IPS-18a (cell line): ENCODE measurements at regions not wholly inside any gene's neighbourhood (a gene's known extent, or its start where the extent isn't known, plus 50 kb on each side); places are given as distances from the start of the nearest gene placed in this dataset.

Source experiments
- H3K27ac ChIP-seq: one replicate; pipeline ENCODE4 v1.5.1; 2013; ENCODE audit warnings: low read length
- H3K27me3 ChIP-seq: one replicate; pipeline ENCODE4 v1.6.1; 2013; ENCODE audit warnings: mild to moderate bottlenecking, low read length; ENCODE audit not compliant: control insufficient read depth, insufficient read depth
- H3K36me3 ChIP-seq: one replicate; pipeline ENCODE4 v1.6.1; 2013; ENCODE audit warnings: low read depth, low read length; ENCODE audit not compliant: control insufficient read depth
- H3K4me1 ChIP-seq: one replicate; pipeline ENCODE4 v1.6.1; 2013; ENCODE audit warnings: low read depth, low read length; ENCODE audit not compliant: control insufficient read depth
- H3K4me3 ChIP-seq: one replicate; pipeline ENCODE4 v1.5.1; 2013; ENCODE audit warnings: low read length
- H3K9ac ChIP-seq: one replicate; pipeline ENCODE4 v1.6.1; 2013; ENCODE audit warnings: mild to moderate bottlenecking, low read length, moderate library complexity
- H3K9me3 ChIP-seq: one replicate; pipeline ENCODE4 v1.6.1; 2013; ENCODE audit warnings: low read depth, low read length; ENCODE audit not compliant: control insufficient read depth

DNA sequence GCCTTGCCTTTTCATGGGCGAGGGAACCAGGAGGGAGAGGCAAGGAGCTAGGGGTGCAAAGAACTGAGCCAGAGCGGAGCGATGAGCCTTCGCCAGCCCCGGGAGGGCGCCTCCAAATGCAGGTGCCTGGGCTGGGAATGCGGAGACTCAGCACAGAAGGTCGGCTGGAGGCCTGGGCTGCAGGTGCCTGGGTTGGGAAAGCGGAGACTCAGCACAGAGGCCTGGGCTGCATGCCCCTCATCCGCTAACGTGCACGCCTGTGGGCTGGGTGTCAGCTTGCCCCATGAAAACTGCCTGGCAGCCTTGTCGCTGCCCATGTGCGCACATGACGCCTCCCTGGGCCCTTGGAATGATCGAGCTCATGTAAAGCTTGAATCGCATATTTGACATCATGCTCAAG, 51.8 kb downstream of the POM121L12 start:
- H3K4me1 ChIP-seq, result no peaks in the 10 kb centered on the region
- no peaks in the 10 kb centered on the region for H3K27me3 ChIP-seq
- H3K27ac ChIP-seq, result no peak overlapping the region
- no peak overlapping the region for H3K4me3 ChIP-seq
- no peaks in the 10 kb centered on the region for H3K36me3 ChIP-seq
- H3K9ac ChIP-seq, result no peak overlapping the region
- no peaks in the 10 kb centered on the region for H3K9me3 ChIP-seq

DNA sequence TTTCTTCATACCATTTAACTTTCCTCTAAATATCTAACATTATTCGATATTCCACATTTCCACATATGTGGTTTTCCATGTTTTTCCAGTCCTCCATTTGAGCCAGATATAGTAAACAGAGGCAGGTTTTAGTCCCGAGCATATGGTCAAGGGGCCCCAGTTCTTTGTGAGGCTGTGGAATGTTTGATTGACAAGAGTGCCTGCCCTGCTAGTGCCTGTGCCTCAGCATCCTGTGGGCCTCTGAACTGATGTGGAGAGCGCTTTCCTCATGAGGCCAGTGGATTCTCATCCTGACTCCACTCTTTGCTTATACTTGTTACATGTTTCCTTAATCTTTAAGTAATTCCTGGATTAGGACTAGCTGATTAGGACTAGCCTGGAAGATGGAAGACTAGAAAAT, 58.8 kb downstream of the POM121L12 start:
- no peak overlapping the region for H3K9ac ChIP-seq
- H3K27ac ChIP-seq, result no peak overlapping the region
- no peaks in the 10 kb centered on the region for H3K4me1 ChIP-seq
- H3K36me3 ChIP-seq, result no peaks in the 10 kb centered on the region
- no peaks in the 10 kb centered on the region for H3K9me3 ChIP-seq
- H3K27me3 ChIP-seq, result no peaks in the 10 kb centered on the region
- no peak overlapping the region for H3K4me3 ChIP-seq

DNA sequence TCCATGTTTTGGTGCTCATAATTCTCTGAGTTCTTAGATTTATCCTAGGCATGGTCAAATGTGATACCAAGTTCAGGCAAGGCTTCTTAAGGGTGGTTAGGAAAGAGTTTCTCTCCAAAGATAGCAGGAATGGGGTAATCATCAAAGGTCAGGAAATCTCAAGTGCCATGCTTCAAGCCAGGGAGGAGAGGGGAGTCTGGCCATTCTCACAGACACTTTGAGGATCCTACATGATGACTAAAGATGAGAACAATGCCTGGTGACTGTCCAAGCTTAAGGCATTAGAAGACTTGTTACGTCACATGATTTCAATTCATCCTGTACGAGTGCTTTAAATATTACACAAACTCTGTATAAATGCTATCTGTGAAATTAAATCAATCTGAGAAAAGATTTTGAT, 59.4 kb downstream of the POM121L12 start:
- Histone ChIP-seq H3K9me3 (no peaks in the 10 kb centered on the region), H3K36me3 (no peaks in the 10 kb centered on the region), H3K27ac (no peak overlapping the region), H3K4me1 (no peaks in the 10 kb centered on the region), H3K4me3 (no peak overlapping the region), H3K9ac (no peak overlapping the region), H3K27me3 (no peaks in the 10 kb centered on the region)

DNA sequence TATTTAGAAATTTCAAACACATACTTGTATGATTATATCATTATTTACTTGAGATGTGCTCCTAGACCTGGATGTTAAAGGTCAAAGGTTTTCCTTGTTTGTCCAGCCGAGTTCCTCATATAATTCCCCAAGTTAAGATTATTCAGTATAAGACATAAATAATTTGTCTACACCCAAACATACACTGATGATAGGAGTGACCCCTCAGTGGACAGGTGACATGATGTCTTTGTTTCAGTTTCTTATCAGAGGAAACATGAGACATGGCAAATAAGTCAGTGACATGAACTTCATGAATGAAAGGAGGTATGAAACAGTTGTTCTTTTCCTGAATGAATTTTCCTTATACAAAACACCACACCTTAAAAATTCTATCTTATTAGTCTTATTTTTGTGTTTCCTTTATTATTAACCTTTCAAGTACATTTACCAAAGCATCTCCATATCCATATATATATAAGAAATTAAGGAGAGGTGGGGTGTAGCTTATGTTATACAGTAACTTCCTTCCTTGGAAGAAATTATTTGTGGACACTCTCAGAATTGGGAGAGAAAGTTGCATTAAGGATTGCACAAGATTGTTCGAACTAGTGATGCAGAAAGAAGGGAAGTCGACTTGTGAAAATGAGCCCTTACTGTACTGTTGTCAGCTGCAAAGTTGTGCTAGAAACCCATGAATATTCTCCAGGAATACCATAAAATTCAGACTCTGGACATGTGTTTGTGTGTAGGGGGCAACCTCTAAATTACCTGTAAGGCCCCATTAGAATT, 60.5 kb downstream of the POM121L12 start:
- no peaks in the 10 kb centered on the region for H3K36me3 ChIP-seq
- H3K27ac ChIP-seq, result no peak overlapping the region
- H3K27me3 ChIP-seq, result no peaks in the 10 kb centered on the region
- no peak overlapping the region for H3K9ac ChIP-seq
- H3K4me1 ChIP-seq, result no peaks in the 10 kb centered on the region
- no peaks in the 10 kb centered on the region for H3K9me3 ChIP-seq
- H3K4me3 ChIP-seq, result no peak overlapping the region

DNA sequence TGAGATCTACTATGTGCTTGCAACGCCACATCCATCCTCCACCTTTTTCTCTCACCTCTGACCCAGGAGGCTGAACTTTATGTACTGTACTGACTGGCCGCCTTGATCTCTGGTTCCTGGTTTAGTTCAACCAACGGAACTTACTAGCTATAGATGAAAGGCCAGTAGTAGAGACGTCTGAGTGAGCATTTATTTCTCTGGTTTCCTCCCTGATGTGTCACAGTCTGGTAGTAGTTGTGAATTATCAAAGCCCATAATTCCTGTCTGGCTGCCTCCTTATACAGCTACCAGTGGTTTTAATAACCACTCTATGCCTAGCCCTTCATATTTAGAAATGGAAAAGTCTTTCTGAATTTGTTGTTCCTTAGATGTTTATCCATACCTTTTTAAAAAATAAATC, 64.7 kb downstream of the POM121L12 start:
- no peaks in the 10 kb centered on the region for H3K4me1 ChIP-seq
- H3K9me3 ChIP-seq, result no peaks in the 10 kb centered on the region
- no peaks in the 10 kb centered on the region for H3K27me3 ChIP-seq
- H3K27ac ChIP-seq, result no peak overlapping the region
- H3K4me3 ChIP-seq, result no peak overlapping the region
- H3K36me3 ChIP-seq, result no peaks in the 10 kb centered on the region
- H3K9ac ChIP-seq, result no peak overlapping the region

DNA sequence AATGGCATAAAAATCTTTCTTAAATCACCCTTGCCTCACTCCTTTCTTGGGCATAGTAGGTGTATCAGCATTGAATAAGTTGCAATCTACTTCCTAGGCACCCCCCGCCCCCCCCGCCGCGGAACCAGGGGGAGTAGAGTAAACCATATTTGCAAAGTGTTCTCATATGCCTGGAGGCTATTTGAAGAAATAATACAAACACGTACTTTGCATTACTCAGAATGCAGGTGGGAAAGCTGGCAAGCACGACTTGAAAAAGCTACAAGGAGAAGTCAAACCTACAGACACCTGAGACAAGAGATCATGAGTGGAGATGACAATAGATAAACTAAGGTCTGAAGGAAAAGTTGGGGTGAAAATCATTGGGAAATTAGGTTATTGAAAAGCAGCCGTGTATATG, 65.6 kb downstream of the POM121L12 start:
- H3K27me3 ChIP-seq, result no peaks in the 10 kb centered on the region
- no peaks in the 10 kb centered on the region for H3K9me3 ChIP-seq
- H3K4me1 ChIP-seq, result no peaks in the 10 kb centered on the region
- no peak overlapping the region for H3K9ac ChIP-seq
- no peaks in the 10 kb centered on the region for H3K36me3 ChIP-seq
- H3K4me3 ChIP-seq, result no peak overlapping the region
- no peak overlapping the region for H3K27ac ChIP-seq

DNA sequence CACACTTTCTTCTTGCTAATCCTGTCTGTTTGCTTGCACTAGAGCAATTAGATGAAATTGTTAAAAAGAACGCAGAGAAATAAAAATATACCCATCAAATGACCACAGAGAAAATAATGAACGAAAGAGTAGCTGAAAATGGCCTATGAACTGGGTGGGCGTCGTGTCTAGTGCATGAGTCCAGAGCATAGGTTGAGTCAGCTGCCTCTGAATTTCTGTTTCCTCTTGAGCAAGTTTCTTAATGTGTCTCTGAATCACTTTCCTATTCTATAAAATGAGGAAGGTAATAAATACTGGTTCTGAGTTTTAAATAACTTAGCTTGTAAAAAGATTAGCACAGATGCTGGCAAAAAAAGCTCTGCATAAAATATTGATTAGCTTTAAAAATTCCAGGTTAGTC, 75.0 kb downstream of the POM121L12 start:
- H3K36me3 ChIP-seq, result no peaks in the 10 kb centered on the region
- H3K4me1 ChIP-seq, result peaks cover 12% of the 10 kb centered on the region
- H3K27me3 ChIP-seq, result no peaks in the 10 kb centered on the region
- no peak overlapping the region for H3K27ac ChIP-seq
- no peaks in the 10 kb centered on the region for H3K9me3 ChIP-seq
- no peak overlapping the region for H3K4me3 ChIP-seq
- no peak overlapping the region for H3K9ac ChIP-seq

DNA sequence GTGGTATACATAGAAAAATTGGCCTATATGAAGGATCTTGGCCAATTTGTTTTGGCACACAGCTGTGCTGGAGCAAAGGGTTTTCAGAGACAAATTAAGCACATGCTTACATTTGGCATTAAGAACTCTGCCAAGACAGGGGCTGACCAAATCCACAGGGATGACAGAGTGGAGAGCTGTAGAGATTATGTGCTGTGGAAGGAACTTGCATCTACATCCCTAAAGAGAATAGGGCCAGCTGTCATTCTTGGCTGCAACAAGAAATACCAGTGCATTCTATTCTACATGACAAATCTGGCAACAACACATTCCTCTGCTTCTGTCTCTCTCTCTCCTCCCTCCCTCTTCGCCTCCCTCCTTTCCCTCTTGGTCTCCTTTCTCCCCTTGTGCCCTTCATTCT, 75.6 kb downstream of the POM121L12 start:
- Histone ChIP-seq H3K4me1 (peaks cover 12% of the 10 kb centered on the region), H3K27ac (no peak overlapping the region), H3K27me3 (no peaks in the 10 kb centered on the region), H3K36me3 (no peaks in the 10 kb centered on the region), H3K9ac (no peak overlapping the region), H3K4me3 (no peak overlapping the region), H3K9me3 (no peaks in the 10 kb centered on the region)

DNA sequence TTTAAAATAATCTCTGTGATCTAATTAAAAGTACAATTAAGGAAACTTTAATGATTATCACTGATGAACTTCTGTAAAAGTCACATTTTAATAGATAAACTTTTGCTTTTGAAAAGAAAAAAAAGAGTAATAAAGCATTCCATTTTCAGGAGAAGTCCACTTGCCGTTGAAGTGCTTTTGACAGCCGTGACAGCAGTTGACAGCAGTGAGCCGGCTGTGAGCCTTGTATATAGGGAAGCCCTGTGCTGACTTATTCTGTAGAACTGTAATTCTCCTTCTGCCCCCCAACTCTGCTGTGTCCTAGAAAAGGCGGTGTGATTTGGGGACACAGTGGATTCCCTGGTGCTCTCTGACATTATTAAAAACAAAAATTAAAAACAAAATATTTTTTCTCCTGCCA, 78.0 kb downstream of the POM121L12 start:
- no peak overlapping the region for H3K4me3 ChIP-seq
- no peak overlapping the region for H3K9ac ChIP-seq
- no peaks in the 10 kb centered on the region for H3K36me3 ChIP-seq
- peaks cover 12% of the 10 kb centered on the region for H3K4me1 ChIP-seq
- no peaks in the 10 kb centered on the region for H3K9me3 ChIP-seq
- no peak overlapping the region for H3K27ac ChIP-seq
- no peaks in the 10 kb centered on the region for H3K27me3 ChIP-seq

DNA sequence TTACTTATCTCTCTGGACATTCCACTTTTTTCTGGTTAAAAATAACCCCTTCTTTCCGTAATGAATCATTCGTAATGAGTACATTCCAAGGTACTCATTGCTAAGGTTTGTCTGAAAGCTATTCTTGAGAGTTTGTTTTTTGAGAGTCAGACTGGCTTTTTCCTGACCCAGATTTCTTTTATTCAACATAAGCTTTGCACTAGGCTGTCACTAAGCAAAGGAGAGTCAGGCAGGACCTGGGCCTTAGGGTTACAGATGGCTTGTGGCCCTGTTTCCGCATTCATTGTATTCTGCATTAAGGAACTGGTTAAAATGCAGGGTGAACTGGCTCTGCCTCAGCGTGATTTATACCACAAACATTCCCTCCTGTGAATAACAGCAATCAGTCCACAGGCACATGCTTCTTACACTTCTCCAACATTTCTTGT, 84.1 kb downstream of the POM121L12 start:
- Histone ChIP-seq H3K9ac (no peak overlapping the region), H3K4me1 (peaks cover 7% of the 10 kb centered on the region), H3K4me3 (no peak overlapping the region)

DNA sequence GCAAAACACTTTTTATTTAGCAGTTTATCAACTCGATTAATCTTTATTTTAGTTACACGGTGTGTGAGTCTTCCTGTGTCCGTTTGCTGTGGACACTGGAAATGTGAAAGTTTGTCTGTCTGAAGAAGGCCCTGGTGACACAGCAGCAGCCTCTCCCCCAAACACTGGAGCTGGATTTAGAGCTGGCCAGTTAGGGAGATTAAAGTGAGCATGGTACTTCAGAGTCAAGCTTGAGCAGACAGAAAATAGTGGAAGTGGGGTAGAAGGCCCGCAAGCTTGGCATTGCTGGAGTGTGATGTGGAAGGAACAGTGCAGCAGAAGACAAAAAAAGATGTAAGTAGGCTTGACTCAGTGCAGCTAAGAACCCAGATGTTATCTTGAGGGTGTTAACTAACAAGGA, 85.9 kb downstream of the POM121L12 start:
- H3K27me3 ChIP-seq, result no peaks in the 10 kb centered on the region
- no peak overlapping the region for H3K9ac ChIP-seq
- no peaks in the 10 kb centered on the region for H3K36me3 ChIP-seq
- no peaks in the 10 kb centered on the region for H3K4me1 ChIP-seq
- H3K9me3 ChIP-seq, result no peaks in the 10 kb centered on the region
- no peak overlapping the region for H3K4me3 ChIP-seq
- H3K27ac ChIP-seq, result no peak overlapping the region

More for the DNA sequence above, 84.1 kb downstream of the POM121L12 start:
- H3K27me3 ChIP-seq, result no peaks in the 10 kb centered on the region
- no peaks in the 10 kb centered on the region for H3K36me3 ChIP-seq
- H3K9me3 ChIP-seq, result no peaks in the 10 kb centered on the region
- H3K27ac ChIP-seq, result no peak overlapping the region

DNA sequence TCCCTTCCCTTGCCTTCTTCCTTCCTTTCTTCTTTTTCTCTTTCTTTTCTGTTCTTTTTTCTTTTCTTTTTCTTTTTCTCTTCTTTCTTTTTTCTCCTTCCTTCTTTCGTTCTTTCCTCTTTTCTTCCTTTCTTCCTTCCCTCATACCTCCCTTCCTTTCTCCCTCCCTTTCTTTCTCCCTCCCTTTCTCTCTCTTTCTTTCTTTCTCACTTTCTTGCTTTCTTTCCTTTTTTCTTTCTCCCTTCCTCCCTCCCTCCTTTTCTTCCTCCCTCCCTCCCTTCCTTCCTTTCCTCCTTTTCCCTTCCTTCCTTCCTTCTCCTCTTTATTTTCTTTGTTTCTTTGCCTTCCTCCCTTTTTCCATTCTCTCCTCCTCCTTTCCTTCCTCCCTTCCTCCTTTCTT, 96.3 kb downstream of the POM121L12 start:
- H3K9me3 ChIP-seq, result no peaks in the 10 kb centered on the region

More for the DNA sequence above, 96.3 kb downstream of the POM121L12 start:
- Histone ChIP-seq H3K9ac (no peak overlapping the region), H3K27me3 (no peaks in the 10 kb centered on the region), H3K36me3 (no peaks in the 10 kb centered on the region), H3K4me3 (no peak overlapping the region), H3K4me1 (no peaks in the 10 kb centered on the region), H3K27ac (no peak overlapping the region)
